DND-41 (cell line): ENCODE measurements at regions not wholly inside any gene's neighbourhood (a gene's known extent, or its start where the extent isn't known, plus 50 kb on each side); places are given as distances from the start of the nearest gene placed in this dataset.

Experiments
- CTCF ChIP-seq: IDR thresholded peaks from 2 replicates; pipeline ENCODE4 v1.5.1; 2012; ENCODE audit warnings: borderline replicate concordance, low read length, moderate library complexity, mild to moderate bottlenecking; ENCODE audit not compliant: poor library complexity, severe bottlenecking; ENCODE audit errors: extremely low read depth
- EZH2 ChIP-seq: IDR thresholded peaks from 3 replicates; pipeline ENCODE4 v1.6.1; 2012; ENCODE audit warnings: borderline replicate concordance, low read depth, mild to moderate bottlenecking, moderate library complexity, low read length, inconsistent platforms; ENCODE audit not compliant: severe bottlenecking

DNA sequence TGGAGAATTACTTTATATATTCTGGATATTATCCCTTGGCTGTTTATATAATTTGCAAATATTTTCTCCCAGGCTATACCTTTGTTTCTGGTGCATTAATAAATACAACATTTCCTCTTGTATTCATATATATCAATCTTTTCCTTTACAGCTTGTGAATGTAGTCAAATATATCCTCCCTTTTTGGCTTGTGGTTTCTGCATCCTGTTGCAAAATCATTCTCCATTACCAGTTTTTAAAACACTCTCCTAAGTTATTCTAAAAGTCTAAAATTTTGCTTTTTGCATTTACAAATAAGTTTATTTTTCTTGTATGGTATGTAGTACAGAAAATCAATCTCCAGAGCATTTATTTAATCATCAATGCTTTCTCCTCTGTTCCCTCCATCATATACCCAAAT is 909.4 kb downstream of the ADGRL2 start:
- TF ChIP-seq CTCF (no peak), EZH2 (no peak)
